GM18498 (cell line): ENCODE measurements at regions not wholly inside any gene's neighbourhood (a gene's known extent, or its start where the extent isn't known, plus 50 kb on each side); places are given as distances from the start of the nearest gene placed in this dataset.

Source experiments
- ATAC-seq: cut with Tn5 transposase; IDR thresholded peaks from one replicate; pipeline ENCODE4 v1.9.1; 2021; ENCODE audit warnings: mild to moderate bottlenecking, moderate library complexity; ENCODE audit not compliant: unreplicated experiment

GRCh38 chr7:17158261-17158660, 140.2 kb upstream of the AHR start:
- no peak for ATAC-seq

DNA sequence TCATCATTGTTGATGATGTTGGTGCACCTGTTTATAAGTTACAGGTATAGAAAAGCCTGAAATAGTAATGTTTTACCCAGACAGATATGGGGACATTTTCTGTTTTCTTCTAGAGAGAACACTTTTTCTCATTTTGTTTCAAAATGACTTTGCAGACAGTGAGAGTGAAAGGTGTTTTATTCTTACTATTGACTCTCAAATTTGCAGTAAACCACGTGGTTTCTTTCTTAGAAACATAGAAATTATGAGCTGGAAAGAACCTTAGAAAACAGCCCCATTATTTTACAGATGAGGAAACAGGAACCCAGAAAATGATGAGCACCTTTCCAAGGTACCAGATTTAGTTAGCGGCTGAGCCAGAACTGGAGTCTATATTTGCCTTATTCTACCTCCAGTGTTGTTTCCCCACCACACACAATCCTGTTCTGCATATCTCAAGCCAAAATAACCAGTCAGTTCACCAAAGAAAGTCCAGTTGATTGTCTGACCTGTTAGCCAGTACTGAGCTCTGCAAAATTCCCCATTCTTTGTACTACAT, 138.9 kb upstream of the AHR start:
- ATAC-seq = peak; percentile 88

- ATAC-seq = peak; percentile 97
Observed at GRCh38 chr7:17166824-17167379, 131.6 kb upstream of the AHR start.

DNA sequence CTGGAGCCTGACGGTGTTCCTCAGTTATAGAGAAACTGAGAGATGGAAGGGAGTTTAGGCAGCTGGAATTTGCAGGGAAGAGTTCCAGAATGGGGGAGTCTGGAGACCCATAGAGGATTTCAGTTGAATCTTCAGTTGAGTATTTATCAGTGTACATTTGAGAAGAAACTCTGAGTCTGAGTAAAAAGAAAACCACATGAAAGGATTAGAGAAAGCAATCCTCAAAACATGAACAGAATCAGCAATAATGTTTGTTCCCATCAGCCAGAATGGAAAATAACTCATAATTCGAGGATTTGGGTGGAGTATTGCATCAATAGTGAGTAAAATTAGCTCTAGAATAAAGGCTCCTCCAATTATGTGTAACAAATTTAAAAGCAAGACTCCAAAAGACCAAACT, 130.0 kb upstream of the AHR start:
- no peak for ATAC-seq

DNA sequence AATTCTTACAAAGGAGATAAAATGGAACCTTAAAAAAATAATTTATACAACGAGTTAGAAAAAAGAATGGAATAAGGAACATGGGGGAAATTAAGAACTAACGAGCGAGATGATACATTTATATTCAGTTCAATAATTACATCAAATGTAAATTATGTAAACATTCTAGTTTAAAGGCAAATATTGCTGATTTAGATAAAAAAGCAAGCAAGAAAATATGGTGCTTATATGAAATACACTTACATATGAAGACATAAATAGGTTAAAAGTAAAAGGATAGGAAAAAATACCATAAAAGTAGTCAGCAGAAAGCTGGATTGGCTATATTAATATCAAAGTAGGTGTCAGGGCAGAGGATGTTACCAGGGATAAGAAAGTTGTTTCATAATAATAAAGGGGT, 127.0 kb upstream of the AHR start:
- ATAC-seq = no peak

DNA sequence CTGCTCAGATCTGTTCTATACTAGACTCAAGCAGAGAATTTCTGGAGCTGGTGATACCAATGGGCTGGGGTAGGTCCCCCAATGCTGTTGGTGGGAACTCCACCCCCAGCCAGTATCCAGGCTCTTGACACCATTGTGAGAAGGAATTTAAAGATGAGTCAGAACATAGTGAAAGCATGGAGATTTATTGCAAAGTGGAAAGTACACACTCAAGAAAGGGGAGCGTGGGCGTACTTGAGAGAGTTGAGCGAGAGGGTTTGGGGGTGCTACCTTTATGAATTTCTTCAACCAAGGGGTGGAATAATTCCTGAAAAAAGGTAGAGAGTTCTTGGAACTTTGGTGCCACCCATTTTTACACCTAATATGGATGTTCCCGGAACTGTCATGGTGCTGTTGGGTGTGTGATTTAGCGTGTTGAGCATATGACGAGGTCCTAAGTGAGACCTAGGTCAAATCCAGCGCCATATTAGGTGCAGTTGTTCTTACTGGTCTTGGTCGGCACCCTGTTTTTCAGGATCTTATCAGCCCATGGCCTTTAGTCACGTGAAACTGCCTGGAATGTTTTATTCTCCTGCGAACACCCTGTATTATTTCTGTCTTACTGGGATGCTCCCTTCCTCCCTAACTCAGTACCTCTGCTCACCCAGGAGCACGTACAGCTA, 122.0 kb upstream of the AHR start:
- ATAC-seq = no peak

GRCh38 chr7:17178545-17178944, 119.9 kb upstream of the AHR start:
- ATAC-seq = no peak

DNA sequence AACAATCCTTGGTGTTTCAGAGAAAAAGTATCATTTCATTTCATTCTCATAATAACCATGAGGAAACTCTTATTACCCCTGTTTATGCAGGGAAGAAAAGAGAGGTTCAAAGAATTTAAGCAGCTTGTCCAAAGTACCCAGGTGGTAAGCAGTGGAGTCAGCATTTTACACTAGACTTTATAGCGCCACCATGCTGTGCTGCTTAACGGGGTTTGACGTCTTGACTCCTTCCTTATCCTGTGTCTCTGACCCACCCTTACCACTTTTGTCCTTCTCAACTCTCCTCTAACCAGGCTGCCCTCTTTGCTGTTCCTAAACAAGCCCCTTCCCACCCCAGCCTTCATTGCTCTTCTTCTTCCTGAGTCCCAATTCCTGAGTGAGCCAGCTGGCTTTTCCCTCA, 117.0 kb upstream of the AHR start:
- no peak for ATAC-seq

DNA sequence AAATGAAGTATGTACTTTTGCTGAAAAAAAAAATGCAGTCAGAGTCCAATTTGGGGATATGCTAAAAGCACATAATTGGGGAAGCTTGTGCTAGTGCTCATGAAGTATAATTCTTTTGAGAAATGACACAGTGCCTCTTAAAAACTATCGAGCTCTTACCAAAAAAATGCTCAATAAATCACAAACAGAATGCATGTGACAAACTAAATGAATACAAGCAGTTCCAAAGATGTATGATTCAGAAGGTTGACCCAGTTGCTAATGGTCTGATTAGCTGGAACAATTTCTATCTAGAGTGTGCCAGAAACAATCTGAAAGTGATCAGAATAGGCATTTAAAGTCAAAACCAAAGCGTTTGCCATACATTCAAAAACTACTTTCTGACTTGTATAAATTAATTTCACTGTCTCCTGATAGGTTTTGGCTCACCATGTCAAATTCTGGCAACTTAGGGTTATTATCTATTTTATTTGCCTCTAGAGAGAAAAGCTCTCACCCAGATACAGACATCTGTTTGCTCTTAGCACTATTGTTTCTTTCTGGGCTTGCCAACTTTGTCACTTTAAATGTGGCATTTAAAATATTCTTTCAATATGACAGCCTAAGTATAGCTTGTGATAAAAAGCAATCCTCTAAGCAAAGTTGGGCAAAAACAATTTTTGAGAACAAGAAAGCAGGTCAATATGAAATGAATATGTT, 114.7 kb upstream of the AHR start:
- ATAC-seq = no peak

- peak; percentile 28 for ATAC-seq
Observed at GRCh38 chr7:17184805-17185689, 113.4 kb upstream of the AHR start.

DNA sequence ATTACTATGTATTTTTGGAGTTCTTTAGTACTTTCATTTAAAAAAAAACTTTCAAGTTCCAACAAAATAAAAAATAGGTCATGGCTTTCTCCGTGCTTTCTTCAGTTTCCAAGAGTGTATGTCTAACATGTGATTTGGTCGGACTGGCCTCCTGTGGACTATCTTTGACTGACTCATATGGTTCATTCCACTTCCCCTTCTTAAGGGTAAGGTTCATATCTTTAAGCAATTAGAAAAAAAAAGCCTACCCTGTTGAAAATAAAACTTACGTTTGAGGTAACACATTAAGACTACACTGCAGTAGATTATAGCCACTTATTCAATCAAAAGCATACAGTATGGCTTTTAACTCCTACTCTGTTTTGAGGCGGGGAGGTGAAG, 112.8 kb upstream of the AHR start:
- ATAC-seq = peak; percentile 99

DNA sequence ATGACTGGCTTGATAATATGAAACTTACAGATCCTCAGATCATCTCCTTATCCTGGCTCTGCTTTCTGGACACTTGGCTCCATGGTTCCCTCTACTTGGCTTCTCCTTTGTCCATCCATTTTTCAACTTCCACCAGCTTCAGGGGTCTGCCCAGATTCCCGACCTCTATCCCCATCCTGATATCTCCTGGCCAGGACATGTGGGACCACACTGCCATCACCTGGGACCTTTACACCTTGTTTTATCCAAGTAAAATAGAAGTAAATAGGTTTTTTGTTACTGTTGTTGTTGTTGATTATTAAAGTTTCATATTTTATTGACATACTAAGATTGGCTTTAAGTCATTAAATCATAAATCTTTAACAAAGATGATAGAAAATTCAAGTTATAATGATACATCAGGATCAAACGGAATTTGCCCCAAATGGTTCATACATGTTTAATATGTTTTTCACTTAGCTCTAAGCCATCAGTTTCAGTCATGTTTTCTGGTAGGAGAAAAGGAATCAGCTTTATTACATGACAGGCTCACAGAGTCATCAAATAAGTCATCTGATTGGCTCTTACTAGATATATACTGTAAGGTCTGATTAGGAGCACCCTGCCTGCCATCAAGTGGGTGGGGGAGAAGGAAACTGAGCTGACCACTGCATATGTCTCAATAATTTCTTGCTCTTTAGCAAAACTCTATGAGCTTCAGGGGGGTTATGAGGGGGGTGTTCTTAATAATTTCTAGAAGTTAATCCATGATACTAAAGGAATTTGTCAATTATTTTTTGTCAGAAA, 111.5 kb upstream of the AHR start:
- no peak for ATAC-seq

DNA sequence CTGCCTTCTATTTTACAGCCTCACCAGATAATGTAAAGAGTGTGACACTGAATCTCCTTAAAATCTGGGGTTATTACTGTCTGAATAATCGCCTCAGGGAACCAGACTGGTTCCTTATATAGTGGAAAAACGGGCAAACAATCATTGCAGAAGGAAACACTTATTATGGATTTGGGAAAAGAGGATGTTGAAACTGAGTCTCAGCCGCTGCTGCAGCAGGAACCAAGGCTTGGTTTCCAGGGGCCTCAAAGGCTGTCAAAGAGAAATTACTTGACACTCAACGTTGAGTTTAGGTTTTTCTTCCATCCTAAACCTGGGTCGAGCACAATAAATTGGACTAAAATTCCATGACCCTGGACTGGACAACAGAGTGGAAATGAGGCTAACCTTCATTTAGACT, 103.8 kb upstream of the AHR start:
- ATAC-seq = no peak

- peak; percentile 92 for ATAC-seq
Observed at GRCh38 chr7:17195576-17195975, 102.9 kb upstream of the AHR start.

GRCh38 chr7:17205910-17206309, 92.5 kb upstream of the AHR start:
- ATAC-seq = no peak

DNA sequence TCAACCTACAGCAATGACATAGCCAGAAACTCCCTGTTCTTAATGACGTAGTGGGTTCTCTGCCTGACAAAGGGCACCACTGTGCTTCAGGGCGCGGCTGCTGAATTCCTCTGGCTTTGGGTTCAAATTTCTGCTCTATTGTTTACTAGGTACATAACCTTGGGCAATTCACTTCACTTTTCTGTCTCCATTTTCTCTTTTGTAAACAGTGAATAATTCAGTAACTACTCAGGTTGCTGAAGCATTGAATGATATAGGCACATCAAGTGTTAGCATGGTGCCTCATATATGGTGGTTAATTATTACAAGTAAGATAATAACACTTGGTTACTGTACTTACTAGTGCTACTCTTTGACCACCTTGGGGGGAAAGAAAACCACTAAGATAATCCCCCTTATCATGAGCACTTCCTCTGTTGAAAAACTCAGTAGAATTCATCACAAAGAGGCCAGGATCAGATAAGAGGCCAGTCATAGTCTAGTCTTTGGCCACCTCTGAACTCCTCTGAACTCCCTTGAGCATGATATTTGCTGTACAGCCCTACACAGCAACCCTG, 92.0 kb upstream of the AHR start:
- ATAC-seq = no peak

GRCh38 chr7:17207220-17207619, 91.2 kb upstream of the AHR start:
- no peak for ATAC-seq

DNA sequence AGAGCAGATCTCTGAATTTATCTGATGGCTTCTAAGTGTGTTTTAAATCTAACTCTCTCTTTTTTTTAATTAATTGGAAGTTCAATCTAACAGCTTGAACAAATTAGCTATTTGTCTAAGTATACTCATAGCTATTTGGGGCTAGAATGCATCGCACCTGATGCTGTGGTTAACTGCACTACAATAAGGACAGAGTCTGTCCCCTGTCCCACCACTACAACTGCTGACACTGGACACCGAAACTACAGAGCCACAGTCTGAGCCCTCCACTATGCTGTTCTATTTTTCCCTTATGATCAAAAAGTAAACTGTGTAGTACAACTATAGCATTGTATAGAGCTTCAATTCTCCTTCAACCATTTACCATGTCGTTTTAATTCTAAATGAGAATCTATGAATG, 89.4 kb upstream of the AHR start:
- no peak for ATAC-seq

DNA sequence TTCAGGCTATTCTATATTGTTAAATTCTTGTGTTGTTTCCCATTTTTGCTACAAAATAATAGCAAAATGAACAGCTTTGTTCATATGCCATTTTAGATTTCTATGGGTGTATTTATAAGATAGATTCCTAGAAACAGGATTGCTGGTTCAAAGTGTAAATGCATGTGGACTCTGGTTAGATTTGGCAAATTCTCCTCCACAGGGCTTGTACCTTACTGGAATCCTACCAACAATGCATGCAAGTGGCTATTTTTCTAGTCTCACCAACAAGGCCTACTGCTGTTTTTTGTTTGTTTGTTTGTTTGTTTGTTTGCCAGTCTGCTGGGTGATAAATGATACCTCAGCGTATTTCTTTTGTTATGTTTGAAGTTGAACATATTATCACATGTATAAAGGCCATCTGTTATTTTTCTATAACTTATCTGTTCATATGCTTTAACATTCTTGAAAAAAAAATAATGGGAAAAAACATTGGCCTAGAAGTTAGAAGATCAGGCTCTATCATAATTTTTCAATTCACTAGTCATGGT, 87.1 kb upstream of the AHR start:
- ATAC-seq = no peak

GRCh38 chr7:17212188-17212587, 86.3 kb upstream of the AHR start:
- no peak for ATAC-seq
